ENCODE measurements at regions not wholly inside any gene's neighbourhood (a gene's known extent, or its start where the extent isn't known, plus 50 kb on each side); places are given as distances from the start of the nearest gene placed in this dataset.
A peak's percentile ranks its signal among the peaks of the same experiment; 100 is the strongest.

GRCh38 chr2:126809340-126809739, 89.3 kb upstream of the TEX51 start:
- Histone ChIP-seq H3K4me1 (ENCODE audit: insufficient read depth, low read length) (peaks cover 13% of the 10 kb centered on the region; the same call in 1 of the 2 replicates), H3K36me3 (ENCODE audit: insufficient read depth, low read length) (no peaks in the 10 kb centered on the region), H3K4me3 (ENCODE audit: low read length) (no peak overlapping the region), H3K27me3 (ENCODE audit: insufficient read depth, low read length) (no peaks in the 10 kb centered on the region), H3K27ac (ENCODE audit: low read depth, low read length) (peak overlapping the region; percentile 37; the same call in 1 of the 2 replicates), H3K9me3 (ENCODE audit: insufficient read depth, low read depth, low read length) (peaks cover 4% of the 10 kb centered on the region; the same call in 1 of the 2 replicates), H3K9ac (ENCODE audit: low read depth, low read length) (no peak overlapping the region)
- WGBS, result 55% methylated on average over 7 of the region's 7 CpGs

- WGBS, result 93% methylated on average over 5 of the region's 6 CpGs
- no peak overlapping the region for H3K4me3 ChIP-seq (ENCODE audit: low read length)
- H3K27ac ChIP-seq (ENCODE audit: low read depth, low read length), result no peak overlapping the region
- H3K9me3 ChIP-seq (ENCODE audit: insufficient read depth, low read depth, low read length), result peaks cover 4% of the 10 kb centered on the region; the same call in 1 of the 2 replicates
- H3K36me3 ChIP-seq (ENCODE audit: insufficient read depth, low read length), result no peaks in the 10 kb centered on the region
- no peaks in the 10 kb centered on the region for H3K27me3 ChIP-seq (ENCODE audit: insufficient read depth, low read length)
- no peak overlapping the region for H3K9ac ChIP-seq (ENCODE audit: low read depth, low read length)
- peaks cover 13% of the 10 kb centered on the region; the same call in 1 of the 2 replicates for H3K4me1 ChIP-seq (ENCODE audit: insufficient read depth, low read length)
Observed at GRCh38 chr2:126810001-126810400, 88.7 kb upstream of the TEX51 start.

- Histone ChIP-seq H3K9ac (ENCODE audit: low read depth, low read length) (no peak overlapping the region), H3K9me3 (ENCODE audit: insufficient read depth, low read depth, low read length) (peaks cover 4% of the 10 kb centered on the region; the same call in 1 of the 2 replicates), H3K27me3 (ENCODE audit: insufficient read depth, low read length) (no peaks in the 10 kb centered on the region), H3K4me3 (ENCODE audit: low read length) (no peak overlapping the region), H3K36me3 (ENCODE audit: insufficient read depth, low read length) (no peaks in the 10 kb centered on the region), H3K4me1 (ENCODE audit: insufficient read depth, low read length) (peaks cover 13% of the 10 kb centered on the region; the same call in 1 of the 2 replicates), H3K27ac (ENCODE audit: low read depth, low read length) (no peak overlapping the region)
- WGBS, result 82% methylated on average over 6 of the region's 6 CpGs
Observed at GRCh38 chr2:126811101-126811500, 87.6 kb upstream of the TEX51 start.

- no peak overlapping the region for H3K9ac ChIP-seq (ENCODE audit: low read depth, low read length)
- H3K4me3 ChIP-seq (ENCODE audit: low read length), result no peak overlapping the region
- 93% methylated on average over 3 of the region's 3 CpGs for WGBS
- no peaks in the 10 kb centered on the region for H3K27me3 ChIP-seq (ENCODE audit: insufficient read depth, low read length)
- H3K36me3 ChIP-seq (ENCODE audit: insufficient read depth, low read length), result no peaks in the 10 kb centered on the region
- H3K27ac ChIP-seq (ENCODE audit: low read depth, low read length), result no peak overlapping the region
- no peaks in the 10 kb centered on the region for H3K4me1 ChIP-seq (ENCODE audit: insufficient read depth, low read length)
- H3K9me3 ChIP-seq (ENCODE audit: insufficient read depth, low read depth, low read length), result peaks cover 4% of the 10 kb centered on the region; the same call in 1 of the 2 replicates
Observed at GRCh38 chr2:126817172-126817571, 81.5 kb upstream of the TEX51 start.

- no peak overlapping the region for H3K27ac ChIP-seq (ENCODE audit: low read depth, low read length)
Observed at GRCh38 chr2:126822115-126822514, 76.6 kb upstream of the TEX51 start.

GRCh38 chr2:126822921-126823320, 75.8 kb upstream of the TEX51 start:
- H3K36me3 ChIP-seq (ENCODE audit: insufficient read depth, low read length), result no peaks in the 10 kb centered on the region
- no peaks in the 10 kb centered on the region for H3K27me3 ChIP-seq (ENCODE audit: insufficient read depth, low read length)
- H3K4me1 ChIP-seq (ENCODE audit: insufficient read depth, low read length), result 0 out of 2 replicates have a peak, but pooled peaks cover 5% of the 10 kb centered on the region
- no peak overlapping the region for H3K27ac ChIP-seq (ENCODE audit: low read depth, low read length)
- H3K4me3 ChIP-seq (ENCODE audit: low read length), result no peak overlapping the region
- no peaks in the 10 kb centered on the region for H3K9me3 ChIP-seq (ENCODE audit: insufficient read depth, low read depth, low read length)
- H3K9ac ChIP-seq (ENCODE audit: low read depth, low read length), result no peak overlapping the region
- 91% methylated on average over 5 of the region's 5 CpGs for WGBS

More at GRCh38 chr2:126822115-126822514, 76.6 kb upstream of the TEX51 start:
- Histone ChIP-seq H3K4me3 (ENCODE audit: low read length) (no peak overlapping the region), H3K9ac (ENCODE audit: low read depth, low read length) (no peak overlapping the region), H3K27me3 (ENCODE audit: insufficient read depth, low read length) (no peaks in the 10 kb centered on the region), H3K4me1 (ENCODE audit: insufficient read depth, low read length) (0 out of 2 replicates have a peak, but pooled peaks cover under 1% of the 10 kb centered on the region), H3K9me3 (ENCODE audit: insufficient read depth, low read depth, low read length) (no peaks in the 10 kb centered on the region), H3K36me3 (ENCODE audit: insufficient read depth, low read length) (no peaks in the 10 kb centered on the region)
- 95% methylated on average over 8 of the region's 8 CpGs for WGBS

- no peak overlapping the region for H3K27ac ChIP-seq (ENCODE audit: low read depth, low read length)
- no peak overlapping the region for H3K4me3 ChIP-seq (ENCODE audit: low read length)
- no peaks in the 10 kb centered on the region for H3K9me3 ChIP-seq (ENCODE audit: insufficient read depth, low read depth, low read length)
- no peaks in the 10 kb centered on the region for H3K36me3 ChIP-seq (ENCODE audit: insufficient read depth, low read length)
- H3K4me1 ChIP-seq (ENCODE audit: insufficient read depth, low read length), result 0 out of 2 replicates have a peak, but pooled peaks cover 8% of the 10 kb centered on the region
- 96% methylated on average over 3 of the region's 3 CpGs for WGBS
- H3K9ac ChIP-seq (ENCODE audit: low read depth, low read length), result no peak overlapping the region
- H3K27me3 ChIP-seq (ENCODE audit: insufficient read depth, low read length), result no peaks in the 10 kb centered on the region
Observed at GRCh38 chr2:126823951-126824350, 74.7 kb upstream of the TEX51 start.

- Histone ChIP-seq H3K9ac (ENCODE audit: low read depth, low read length) (no peak overlapping the region), H3K4me1 (ENCODE audit: insufficient read depth, low read length) (0 out of 2 replicates have a peak, but pooled peaks cover 8% of the 10 kb centered on the region), H3K27ac (ENCODE audit: low read depth, low read length) (no peak overlapping the region), H3K4me3 (ENCODE audit: low read length) (no peak overlapping the region), H3K36me3 (ENCODE audit: insufficient read depth, low read length) (no peaks in the 10 kb centered on the region), H3K27me3 (ENCODE audit: insufficient read depth, low read length) (no peaks in the 10 kb centered on the region), H3K9me3 (ENCODE audit: insufficient read depth, low read depth, low read length) (no peaks in the 10 kb centered on the region)
- 79% methylated on average over 6 of the region's 6 CpGs for WGBS
Observed at GRCh38 chr2:126824663-126825062, 74.0 kb upstream of the TEX51 start.

GRCh38 chr2:126825316-126825715, 73.4 kb upstream of the TEX51 start:
- H3K36me3 ChIP-seq (ENCODE audit: insufficient read depth, low read length), result no peaks in the 10 kb centered on the region
- no peak overlapping the region for H3K27ac ChIP-seq (ENCODE audit: low read depth, low read length)
- no peak overlapping the region for H3K9ac ChIP-seq (ENCODE audit: low read depth, low read length)
- no peaks in the 10 kb centered on the region for H3K9me3 ChIP-seq (ENCODE audit: insufficient read depth, low read depth, low read length)
- H3K4me1 ChIP-seq (ENCODE audit: insufficient read depth, low read length), result 0 out of 2 replicates have a peak, but pooled peaks cover 8% of the 10 kb centered on the region
- no peaks in the 10 kb centered on the region for H3K27me3 ChIP-seq (ENCODE audit: insufficient read depth, low read length)
- H3K4me3 ChIP-seq (ENCODE audit: low read length), result no peak overlapping the region
- 96% methylated on average over 2 of the region's 2 CpGs for WGBS

GRCh38 chr2:126826491-126826890, 72.2 kb upstream of the TEX51 start:
- 98% methylated on average over 1 of the region's 1 CpG for WGBS
- H3K4me3 ChIP-seq (ENCODE audit: low read length), result no peak overlapping the region
- H3K9ac ChIP-seq (ENCODE audit: low read depth, low read length), result no peak overlapping the region
- no peaks in the 10 kb centered on the region for H3K27me3 ChIP-seq (ENCODE audit: insufficient read depth, low read length)
- H3K4me1 ChIP-seq (ENCODE audit: insufficient read depth, low read length), result 0 out of 2 replicates have a peak, but pooled peaks cover 8% of the 10 kb centered on the region
- H3K27ac ChIP-seq (ENCODE audit: low read depth, low read length), result no peak overlapping the region
- no peaks in the 10 kb centered on the region for H3K9me3 ChIP-seq (ENCODE audit: insufficient read depth, low read depth, low read length)
- no peaks in the 10 kb centered on the region for H3K36me3 ChIP-seq (ENCODE audit: insufficient read depth, low read length)

GRCh38 chr2:126827371-126827770, 71.3 kb upstream of the TEX51 start:
- Histone ChIP-seq H3K9me3 (ENCODE audit: insufficient read depth, low read depth, low read length) (no peaks in the 10 kb centered on the region), H3K9ac (ENCODE audit: low read depth, low read length) (no peak overlapping the region), H3K36me3 (ENCODE audit: insufficient read depth, low read length) (no peaks in the 10 kb centered on the region), H3K27me3 (ENCODE audit: insufficient read depth, low read length) (no peaks in the 10 kb centered on the region), H3K4me1 (ENCODE audit: insufficient read depth, low read length) (peaks cover 13% of the 10 kb centered on the region; the same call in 1 of the 2 replicates), H3K27ac (ENCODE audit: low read depth, low read length) (no peak overlapping the region), H3K4me3 (ENCODE audit: low read length) (no peak overlapping the region)
- WGBS, result 37% methylated on average over 8 of the region's 8 CpGs

- Histone ChIP-seq H3K9me3 (ENCODE audit: insufficient read depth, low read depth, low read length) (no peaks in the 10 kb centered on the region), H3K9ac (ENCODE audit: low read depth, low read length) (no peak overlapping the region), H3K27me3 (ENCODE audit: insufficient read depth, low read length) (no peaks in the 10 kb centered on the region), H3K4me3 (ENCODE audit: low read length) (no peak overlapping the region), H3K27ac (ENCODE audit: low read depth, low read length) (no peak overlapping the region), H3K36me3 (ENCODE audit: insufficient read depth, low read length) (no peaks in the 10 kb centered on the region), H3K4me1 (ENCODE audit: insufficient read depth, low read length) (peaks cover 13% of the 10 kb centered on the region; the same call in 1 of the 2 replicates)
- 87% methylated on average over 4 of the region's 4 CpGs for WGBS
Observed at GRCh38 chr2:126828051-126828450, 70.6 kb upstream of the TEX51 start.

All from HUES64 (cell line).